ENCODE measurements at regions not wholly inside any gene's neighbourhood (a gene's known extent, or its start where the extent isn't known, plus 50 kb on each side); places are given as distances from the start of the nearest gene placed in this dataset.

GRCh38 chr9:89760123-89760522, 155.3 kb downstream of the GADD45G start:
- no peaks in the 10 kb centered on the region for H3K27me3 ChIP-seq (ENCODE audit: control insufficient read depth, insufficient read depth, low read length)
- H3K36me3 ChIP-seq (replicated peaks; ENCODE audit: control insufficient read depth, insufficient read depth, low read length) = no peaks in the 10 kb centered on the region
- no peak for DNase-seq
- H3K4me3 ChIP-seq (ENCODE audit: insufficient read depth, low read depth, low read length) = no peak overlapping the region

DNA sequence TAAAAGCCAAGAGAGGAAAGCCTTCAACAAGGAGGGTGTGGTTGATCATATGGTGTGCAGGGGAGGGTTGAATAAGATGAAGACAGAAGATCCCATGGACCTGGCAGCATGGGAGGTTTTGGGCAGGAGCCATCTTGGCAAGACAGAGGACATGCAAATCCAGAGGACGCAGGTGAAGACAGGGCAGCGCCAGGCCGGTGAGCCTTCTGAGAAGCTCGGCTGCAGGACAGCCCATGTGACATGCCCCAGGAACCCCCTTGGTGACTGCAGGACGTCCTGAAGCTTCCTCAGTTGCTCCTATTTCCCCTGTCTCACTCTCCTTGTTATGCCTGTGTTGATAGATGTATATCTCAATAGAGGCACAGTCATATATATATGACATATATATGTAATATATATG, 159.4 kb downstream of the GADD45G start:
- no peaks in the 10 kb centered on the region for H3K36me3 ChIP-seq (replicated peaks; ENCODE audit: control insufficient read depth, insufficient read depth, low read length)
- no peak overlapping the region for H3K4me3 ChIP-seq (ENCODE audit: insufficient read depth, low read depth, low read length)
- no peaks in the 10 kb centered on the region for H3K27me3 ChIP-seq (ENCODE audit: control insufficient read depth, insufficient read depth, low read length)
- DNase-seq = no peak

GRCh38 chr9:89765211-89765946, 160.6 kb downstream of the GADD45G start:
- no peaks in the 10 kb centered on the region for H3K27me3 ChIP-seq (ENCODE audit: control insufficient read depth, insufficient read depth, low read length)
- DNase-seq = no peak
- H3K4me3 ChIP-seq (ENCODE audit: insufficient read depth, low read depth, low read length) = no peak overlapping the region

DNA sequence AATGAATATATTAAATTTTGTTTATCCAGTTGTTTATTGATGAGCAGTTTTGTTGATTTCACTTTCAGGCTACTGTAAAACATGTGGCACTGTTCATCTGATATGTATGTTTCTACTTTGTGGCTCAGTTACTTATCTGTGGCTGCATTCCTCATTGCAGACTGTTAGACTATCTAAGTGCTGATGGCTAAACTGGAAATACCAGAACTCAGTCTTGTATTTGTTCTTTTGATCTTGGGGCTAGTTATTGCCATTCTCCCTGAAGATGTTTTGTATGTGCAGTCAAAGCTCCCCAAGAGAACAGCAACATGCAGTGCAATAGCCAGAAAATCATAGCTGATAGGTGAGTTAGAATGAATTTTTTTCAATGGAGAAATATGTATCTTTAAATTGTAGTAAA, 162.2 kb downstream of the GADD45G start:
- H3K36me3 ChIP-seq (replicated peaks; ENCODE audit: control insufficient read depth, insufficient read depth, low read length) = no peaks in the 10 kb centered on the region
- no peak overlapping the region for H3K4me3 ChIP-seq (ENCODE audit: insufficient read depth, low read depth, low read length)
- no peak for DNase-seq
- no peaks in the 10 kb centered on the region for H3K27me3 ChIP-seq (ENCODE audit: control insufficient read depth, insufficient read depth, low read length)

More at GRCh38 chr9:89765211-89765946, 160.6 kb downstream of the GADD45G start:
- H3K36me3 ChIP-seq (replicated peaks; ENCODE audit: control insufficient read depth, insufficient read depth, low read length) = no peaks in the 10 kb centered on the region

GRCh38 chr9:89768051-89768450, 163.2 kb downstream of the GADD45G start:
- Histone ChIP-seq H3K27me3 (ENCODE audit: control insufficient read depth, insufficient read depth, low read length) (no peaks in the 10 kb centered on the region), H3K36me3 (replicated peaks; ENCODE audit: control insufficient read depth, insufficient read depth, low read length) (no peaks in the 10 kb centered on the region), H3K4me3 (ENCODE audit: insufficient read depth, low read depth, low read length) (no peak overlapping the region)
- no peak for DNase-seq

DNA sequence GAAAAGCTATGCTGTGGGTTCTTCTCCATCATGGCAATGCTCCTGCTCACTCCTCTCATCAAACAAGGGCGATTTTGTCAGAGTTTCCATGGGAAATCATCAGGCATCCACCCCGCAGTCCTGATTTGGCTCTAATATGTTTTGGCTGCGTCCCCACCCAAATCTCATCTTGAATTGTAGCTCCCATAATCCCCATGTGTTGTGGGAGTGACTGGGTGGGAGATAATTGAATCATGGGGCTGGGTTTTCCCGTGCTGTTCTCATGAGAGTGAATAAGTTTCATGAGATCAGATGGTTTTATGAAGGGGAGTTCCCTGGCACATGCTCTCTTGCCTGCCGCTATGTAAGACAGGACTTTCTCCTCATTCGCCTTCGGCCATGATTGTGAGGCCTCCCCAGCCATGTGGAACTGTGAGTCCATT, 163.8 kb downstream of the GADD45G start:
- H3K36me3 ChIP-seq (replicated peaks; ENCODE audit: control insufficient read depth, insufficient read depth, low read length) = no peaks in the 10 kb centered on the region
- H3K4me3 ChIP-seq (ENCODE audit: insufficient read depth, low read depth, low read length) = no peak overlapping the region
- no peaks in the 10 kb centered on the region for H3K27me3 ChIP-seq (ENCODE audit: control insufficient read depth, insufficient read depth, low read length)
- no peak for DNase-seq

GRCh38 chr9:89770531-89771174, 165.8 kb downstream of the GADD45G start:
- Histone ChIP-seq H3K4me3 (ENCODE audit: insufficient read depth, low read depth, low read length) (no peak overlapping the region), H3K27me3 (ENCODE audit: control insufficient read depth, insufficient read depth, low read length) (no peaks in the 10 kb centered on the region), H3K36me3 (replicated peaks; ENCODE audit: control insufficient read depth, insufficient read depth, low read length) (no peaks in the 10 kb centered on the region)
- DNase-seq = no peak

DNA sequence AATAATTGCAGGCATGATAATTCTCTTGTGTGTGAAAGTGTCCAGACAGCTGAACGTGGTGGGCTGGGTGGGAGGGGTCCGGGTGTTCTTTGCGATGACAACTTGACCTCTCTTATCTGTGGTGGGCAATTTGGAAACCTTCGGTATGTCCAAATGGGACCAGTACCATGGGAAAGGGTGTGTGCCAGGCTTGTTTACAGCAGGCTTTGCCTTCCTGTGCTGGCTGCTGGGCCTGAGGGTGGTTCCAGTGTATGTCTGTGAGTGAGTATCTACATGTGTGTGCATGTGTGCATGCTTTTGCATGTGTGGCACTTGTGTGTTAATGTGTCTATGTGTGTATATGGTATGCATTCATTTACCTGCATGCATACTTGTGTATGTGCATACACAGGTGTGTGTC, 166.4 kb downstream of the GADD45G start:
- DNase-seq = no peak
- no peak overlapping the region for H3K4me3 ChIP-seq (ENCODE audit: insufficient read depth, low read depth, low read length)
- no peaks in the 10 kb centered on the region for H3K36me3 ChIP-seq (replicated peaks; ENCODE audit: control insufficient read depth, insufficient read depth, low read length)
- no peaks in the 10 kb centered on the region for H3K27me3 ChIP-seq (ENCODE audit: control insufficient read depth, insufficient read depth, low read length)

DNA sequence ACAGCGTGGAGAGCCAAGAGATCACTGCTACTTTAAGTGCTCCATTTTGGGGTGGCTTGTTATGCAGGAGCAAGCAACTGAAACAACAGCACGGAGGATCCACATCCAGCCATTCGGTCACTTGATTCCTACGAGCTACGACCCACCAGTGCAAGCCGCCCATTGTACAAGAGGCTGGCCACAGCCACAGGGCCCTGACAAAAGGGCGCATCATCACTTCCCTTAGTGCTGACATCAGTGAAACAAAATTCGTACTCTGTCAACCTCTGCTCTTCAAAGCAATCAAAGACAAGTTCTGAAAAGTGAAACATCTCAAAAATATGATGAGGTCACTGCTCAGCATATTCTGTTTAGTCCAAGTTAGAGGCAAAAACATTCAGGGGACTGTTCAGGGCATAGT, 168.4 kb downstream of the GADD45G start:
- Histone ChIP-seq H3K4me3 (ENCODE audit: insufficient read depth, low read depth, low read length) (no peak overlapping the region), H3K36me3 (replicated peaks; ENCODE audit: control insufficient read depth, insufficient read depth, low read length) (no peaks in the 10 kb centered on the region), H3K27me3 (ENCODE audit: control insufficient read depth, insufficient read depth, low read length) (no peaks in the 10 kb centered on the region)
- no peak for DNase-seq

- H3K36me3 ChIP-seq (replicated peaks; ENCODE audit: control insufficient read depth, insufficient read depth, low read length) = no peaks in the 10 kb centered on the region
- H3K4me3 ChIP-seq (ENCODE audit: insufficient read depth, low read depth, low read length) = no peak overlapping the region
- no peaks in the 10 kb centered on the region for H3K27me3 ChIP-seq (ENCODE audit: control insufficient read depth, insufficient read depth, low read length)
- no peak for DNase-seq
These were observed 170.1 kb downstream of the GADD45G start for GRCh38 chr9:89774858-89775370.

DNA sequence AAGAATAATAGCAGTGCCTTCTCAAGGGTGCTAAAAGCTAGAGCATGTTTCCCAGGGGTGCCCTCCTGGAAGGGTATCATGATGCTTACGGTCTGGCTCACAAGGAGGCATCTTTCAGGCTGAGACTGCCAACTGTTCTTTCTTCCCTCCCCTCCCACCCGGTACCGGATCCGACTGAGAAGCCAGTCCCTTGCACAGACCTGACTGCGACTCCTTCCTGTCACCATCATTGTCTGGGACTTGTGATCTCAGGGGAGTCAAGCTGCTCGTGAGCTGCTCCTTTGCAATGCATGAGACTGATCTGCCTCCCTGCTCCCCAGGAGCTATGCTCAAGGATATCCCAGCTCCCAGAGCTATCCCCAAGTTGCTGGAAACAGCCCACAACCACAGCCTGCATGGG, 170.8 kb downstream of the GADD45G start:
- Histone ChIP-seq H3K4me3 (ENCODE audit: insufficient read depth, low read depth, low read length) (no peak overlapping the region), H3K36me3 (replicated peaks; ENCODE audit: control insufficient read depth, insufficient read depth, low read length) (no peaks in the 10 kb centered on the region), H3K27me3 (ENCODE audit: control insufficient read depth, insufficient read depth, low read length) (no peaks in the 10 kb centered on the region)
- no peak for DNase-seq

GRCh38 chr9:89776795-89777525, 172.1 kb downstream of the GADD45G start:
- Histone ChIP-seq H3K36me3 (replicated peaks; ENCODE audit: control insufficient read depth, insufficient read depth, low read length) (no peaks in the 10 kb centered on the region), H3K4me3 (ENCODE audit: insufficient read depth, low read depth, low read length) (no peak overlapping the region), H3K27me3 (ENCODE audit: control insufficient read depth, insufficient read depth, low read length) (no peaks in the 10 kb centered on the region)
- no peak for DNase-seq

GRCh38 chr9:89777544-89777943, 172.7 kb downstream of the GADD45G start:
- no peak for DNase-seq
- Histone ChIP-seq H3K4me3 (ENCODE audit: insufficient read depth, low read depth, low read length) (no peak overlapping the region), H3K27me3 (ENCODE audit: control insufficient read depth, insufficient read depth, low read length) (no peaks in the 10 kb centered on the region), H3K36me3 (replicated peaks; ENCODE audit: control insufficient read depth, insufficient read depth, low read length) (no peaks in the 10 kb centered on the region)

- H3K4me3 ChIP-seq (ENCODE audit: insufficient read depth, low read depth, low read length) = no peak overlapping the region
- no peaks in the 10 kb centered on the region for H3K36me3 ChIP-seq (replicated peaks; ENCODE audit: control insufficient read depth, insufficient read depth, low read length)
- no peak for DNase-seq
- H3K27me3 ChIP-seq (ENCODE audit: control insufficient read depth, insufficient read depth, low read length) = no peaks in the 10 kb centered on the region
These were observed 173.6 kb downstream of the GADD45G start for GRCh38 chr9:89778100-89779090.
